Hepatocyte (in vitro differentiated cells): ENCODE measurements at regions not wholly inside any gene's neighbourhood (a gene's known extent, or its start where the extent isn't known, plus 50 kb on each side); places are given as distances from the start of the nearest gene placed in this dataset.
A peak's percentile ranks its signal among the peaks of the same experiment; 100 is the strongest.
"Not testable (repeated sequence)": the region's sequence is repeated elsewhere in the genome, so short reads cannot be mapped to it uniquely, and the experiment has no call there.

Source experiments
- DNase-seq: peaks from one replicate; pipeline ENCODE4 v3.0.0-alpha.2; 2016; ENCODE audit warnings: low spot score
- H2AFZ ChIP-seq: fragments of 200-600 bp; sonication (generic); 2 replicates; pipeline ENCODE4 v1.6.0; 2016; ENCODE audit warnings: antibody characterized with exemption, mild to moderate bottlenecking
- H3K27ac ChIP-seq: fragments of 200-600 bp; sonication (generic); 2 replicates; pipeline ENCODE4 v1.5.1; 2016; ENCODE audit warnings: mild to moderate bottlenecking
- H3K27me3 ChIP-seq: fragments of 200-600 bp; sonication (generic); 2 replicates; pipeline ENCODE4 v1.6.1; 2016
- H3K36me3 ChIP-seq: fragments of 200-600 bp; sonication (generic); replicated peaks from 2 replicates; pipeline ENCODE4 v1.5.1; 2016; ENCODE audit warnings: low read depth; ENCODE audit not compliant: insufficient read depth
- H3K4me1 ChIP-seq: fragments of 200-600 bp; sonication (generic); 2 replicates; pipeline ENCODE4 v1.5.1; 2016; ENCODE audit warnings: mild to moderate bottlenecking, moderate library complexity; ENCODE audit not compliant: insufficient read depth
- H3K4me2 ChIP-seq: fragments of 200-600 bp; sonication (generic); 2 replicates; pipeline ENCODE4 v1.6.0; 2016
- H3K4me3 ChIP-seq: fragments of 200-600 bp; sonication (generic); 2 replicates; pipeline ENCODE4 v1.5.1; 2016; ENCODE audit warnings: mild to moderate bottlenecking
- H3K79me2 ChIP-seq: fragments of 200-600 bp; sonication (generic); 2 replicates; pipeline ENCODE4 v1.6.0; 2017; ENCODE audit warnings: mild to moderate bottlenecking
- H3K9me2 ChIP-seq: fragments of 200-600 bp; sonication (generic); replicated peaks from 2 replicates; pipeline ENCODE4 v1.6.0; 2017; ENCODE audit warnings: mild to moderate bottlenecking; ENCODE audit not compliant: insufficient read depth
- H3K9me3 ChIP-seq: fragments of 200-600 bp; sonication (generic); 2 replicates; pipeline ENCODE4 v1.5.1; 2016; ENCODE audit warnings: low read depth, mild to moderate bottlenecking
- H4K20me1 ChIP-seq: fragments of 200-600 bp; sonication (generic); 2 replicates; pipeline ENCODE4 v1.6.0; 2016; ENCODE audit warnings: mild to moderate bottlenecking; ENCODE audit not compliant: insufficient read depth, poor library complexity, severe bottlenecking
- CTCF ChIP-seq: fragments of 200-600 bp; sonication (generic); IDR thresholded peaks from 2 replicates; pipeline ENCODE4 v1.5.1; 2016; ENCODE audit warnings: antibody characterized with exemption, mild to moderate bottlenecking; ENCODE audit not compliant: poor library complexity
- EZH2 ChIP-seq: fragments of 200-600 bp; sonication (generic); IDR thresholded peaks from 2 replicates; pipeline ENCODE4 v1.6.1; 2016; ENCODE audit warnings: antibody characterized with exemption, mild to moderate bottlenecking, borderline replicate concordance
- EZH2phosphoT487 ChIP-seq: fragments of 200-600 bp; sonication (generic); IDR thresholded peaks from one replicate; pipeline ENCODE4 v1.6.1; 2018; ENCODE audit warnings: antibody characterized with exemption, mild to moderate bottlenecking, low read depth, moderate library complexity; ENCODE audit not compliant: unreplicated experiment, severe bottlenecking
- WGBS: methylation state at CpG from one replicate; pipeline ENCODE4 v1.1.6; 2016; ENCODE audit warnings: low lambda C conversion rate; ENCODE audit errors: missing lambda C conversion rate; 5-methylcytosine and 5-hydroxymethylcytosine counted together

DNA sequence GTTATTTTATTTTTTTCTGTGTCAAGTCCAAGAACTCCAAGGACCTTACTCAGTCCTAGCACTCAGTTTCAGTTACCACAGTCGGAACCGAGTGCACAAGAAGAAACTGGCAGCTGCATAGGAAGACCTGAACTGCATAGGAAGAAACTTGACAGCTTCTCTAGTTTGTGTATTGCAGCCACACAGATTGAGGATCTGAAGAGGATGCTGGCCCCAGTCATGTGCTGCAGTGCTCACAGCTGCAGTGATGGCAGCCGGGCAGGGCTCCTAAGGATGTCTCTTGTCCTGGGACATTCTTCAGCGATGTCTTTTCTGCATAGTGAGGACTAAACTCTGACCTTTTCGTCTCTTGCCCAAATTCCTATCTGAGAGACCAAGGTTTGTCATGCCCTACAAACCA, 261.2 kb downstream of the STIM2 start:
- Histone ChIP-seq H3K4me3 (no peak overlapping the region), H3K4me1 (peaks cover 11% of the 10 kb centered on the region), H3K27ac (no peak overlapping the region), H3K9me2 (no peaks in the 10 kb centered on the region), H4K20me1 (no peaks in the 10 kb centered on the region), H3K9me3 (no peaks in the 10 kb centered on the region), H3K4me2 (no peak overlapping the region), H3K79me2 (no peaks in the 10 kb centered on the region), H3K36me3 (no peaks in the 10 kb centered on the region), H3K27me3 (no peaks in the 10 kb centered on the region), H2AFZ (no peak overlapping the region)
- no peak for DNase-seq
- 84% methylated on average over 5 of the region's 5 CpGs for WGBS
- TF ChIP-seq EZH2 (no peak), EZH2phosphoT487 (no peak), CTCF (no peak)

DNA sequence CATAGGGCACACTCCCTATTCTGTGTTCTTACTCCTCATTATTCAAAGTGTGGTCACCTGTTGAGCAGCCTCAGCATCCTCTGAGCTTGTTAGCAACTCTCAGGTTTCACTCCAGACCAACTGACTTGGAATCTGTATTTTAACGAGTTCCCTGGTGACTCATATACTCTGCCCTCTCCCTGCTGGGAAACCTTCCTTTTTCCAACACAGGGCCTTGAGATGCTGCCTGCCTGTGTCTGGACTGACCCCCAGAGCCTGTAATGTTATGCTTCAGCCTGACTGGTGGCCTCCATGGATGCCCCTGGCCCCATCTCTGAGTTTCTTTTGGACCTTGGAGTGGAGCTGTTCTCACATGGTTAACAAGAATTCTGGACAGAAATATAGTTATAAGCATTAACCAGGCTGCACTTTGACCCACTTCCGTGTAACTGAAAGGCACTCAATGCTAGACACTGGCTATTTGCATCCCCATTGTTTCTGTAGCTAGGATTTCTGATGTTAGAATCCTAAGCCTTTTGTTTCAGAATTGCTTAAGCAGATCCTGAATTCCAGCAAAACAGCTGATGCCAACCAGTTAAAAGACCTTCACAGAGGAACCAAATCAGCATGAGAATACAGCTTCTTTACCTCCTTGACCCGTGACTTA, 262.6 kb downstream of the STIM2 start:
- H3K36me3 ChIP-seq, result no peaks in the 10 kb centered on the region
- H3K4me3 ChIP-seq, result no peak overlapping the region
- no peak overlapping the region for H3K4me2 ChIP-seq
- peak; percentile 50 for DNase-seq
- no peaks in the 10 kb centered on the region for H3K27me3 ChIP-seq
- no peaks in the 10 kb centered on the region for H3K79me2 ChIP-seq
- TF ChIP-seq CTCF (no peak), EZH2phosphoT487 (no peak), EZH2 (no peak)
- no peak overlapping the region for H2AFZ ChIP-seq
- no peaks in the 10 kb centered on the region for H4K20me1 ChIP-seq
- H3K9me3 ChIP-seq, result no peaks in the 10 kb centered on the region
- H3K9me2 ChIP-seq, result no peaks in the 10 kb centered on the region
- peak overlapping the region; percentile 60 for H3K27ac ChIP-seq
- H3K4me1 ChIP-seq, result peaks cover 11% of the 10 kb centered on the region
- WGBS, result 13% methylated on average over 3 of the region's 3 CpGs

- no peaks in the 10 kb centered on the region for H3K27me3 ChIP-seq
- H3K27ac ChIP-seq, result peak overlapping the region; percentile 60
- peaks cover 11% of the 10 kb centered on the region for H3K4me1 ChIP-seq
- no peaks in the 10 kb centered on the region for H3K9me3 ChIP-seq
- H3K4me3 ChIP-seq, result no peak overlapping the region
- DNase-seq, result no peak
- no peak for TF ChIP-seq EZH2
- TF ChIP-seq CTCF, result no peak
- TF ChIP-seq EZH2phosphoT487, result no peak
- H3K4me2 ChIP-seq, result no peak overlapping the region
- no peak overlapping the region for H2AFZ ChIP-seq
- no peaks in the 10 kb centered on the region for H3K79me2 ChIP-seq
- no peaks in the 10 kb centered on the region for H3K36me3 ChIP-seq
- no peaks in the 10 kb centered on the region for H3K9me2 ChIP-seq
- no peaks in the 10 kb centered on the region for H4K20me1 ChIP-seq
Observed at GRCh38 chr4:27123769-27124124, 263.1 kb downstream of the STIM2 start.

- H3K4me2 ChIP-seq, H3K27me3 ChIP-seq, H3K79me2 ChIP-seq, H4K20me1 ChIP-seq, H3K36me3 ChIP-seq, H3K9me3 ChIP-seq, H3K4me3 ChIP-seq, H2AFZ ChIP-seq, H3K9me2 ChIP-seq: not testable (repeated sequence)
- Histone ChIP-seq H3K4me1 (peaks cover 11% of the 10 kb centered on the region), H3K27ac (peak overlapping the region; percentile 62)
- peak; percentile 59 for DNase-seq
- 50% methylated on average over 4 of the region's 4 CpGs for WGBS
Observed at GRCh38 chr4:27126895-27127294, 266.3 kb downstream of the STIM2 start.
